Activated B cell treated with CpG ODN at 0.5 μM for 24 hours (primary cell): ENCODE measurements at regions not wholly inside any gene's neighbourhood (a gene's known extent, or its start where the extent isn't known, plus 50 kb on each side); places are given as distances from the start of the nearest gene placed in this dataset.

Experiments
- ATAC-seq: fragments of 200-7000 bp; cut with Tn5 transposase; one replicate; pipeline ENCODE4 v1.10.0; 2021; ENCODE audit warnings: low read depth, mild to moderate bottlenecking, moderate library complexity
- CTCF ChIA-PET: fragments of 350-600 bp; sonication (Branson Sonifier 250); formaldehyde crosslinking; loops from one replicate; lab custom pipeline; 2021; ENCODE audit warnings: antibody characterized with exemption; lab: Charles Lee
- POLR2A ChIA-PET: fragments of 350-600 bp; sonication (Branson Sonifier 250); formaldehyde crosslinking; loops from one replicate; lab custom pipeline; 2021; ENCODE audit warnings: antibody characterized with exemption; lab: Charles Lee
- DNase-seq: peaks from one replicate; pipeline ENCODE4 v3.0.0; 2022
- H3K27ac Mint-ChIP-seq: one replicate; pipeline ENCODE4 v1.8.0; 2020; ENCODE audit warnings: mixed read lengths
- H3K27me3 Mint-ChIP-seq: one replicate; pipeline ENCODE4 v1.8.0; 2021; ENCODE audit warnings: mixed read lengths
- H3K36me3 Mint-ChIP-seq: one replicate; pipeline ENCODE4 v1.8.0; 2021; ENCODE audit warnings: low read depth, mixed read lengths
- H3K4me1 Mint-ChIP-seq: one replicate; pipeline ENCODE4 v1.8.0; 2021; ENCODE audit warnings: mixed read lengths
- H3K4me3 Mint-ChIP-seq: one replicate; pipeline ENCODE4 v1.8.0; 2020; ENCODE audit warnings: mild to moderate bottlenecking, mixed read lengths
- H3K9me3 Mint-ChIP-seq: one replicate; pipeline ENCODE4 v1.8.0; 2020; ENCODE audit warnings: mixed read lengths
- intact Hi-C: fragments of 100-400 bp; cut with micrococcal nuclease; formaldehyde crosslinking; loops from one replicate; pipeline ENCODE4 v1.15.1; 2024
- TF ChIP-seq, protein P1 (sequence below): fragments of 200-600 bp; IDR thresholded peaks from one replicate; pipeline ENCODE4 v1.8.0; 2022; ENCODE audit warnings: antibody characterized with exemption, mild to moderate bottlenecking

DNA sequence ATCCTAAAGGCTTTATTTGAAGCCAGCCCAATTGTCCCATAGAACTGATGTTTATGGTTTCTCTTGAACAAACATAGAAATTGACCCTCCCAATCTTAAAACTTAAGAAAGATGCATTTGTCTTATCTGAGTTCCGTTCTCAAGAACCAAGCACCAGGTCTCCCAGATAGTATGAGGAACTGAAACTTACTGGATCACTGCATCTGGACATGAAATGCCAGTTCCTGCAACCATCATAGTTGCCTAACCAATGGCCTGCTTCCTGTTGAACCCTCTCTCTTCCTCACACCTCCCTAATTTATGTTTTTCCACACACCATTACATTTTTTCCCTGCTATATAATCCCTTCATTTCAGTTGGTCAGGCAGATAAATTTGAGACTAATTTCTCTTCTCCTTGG, 478.9 kb downstream of the HTR1A start:
- no peaks in the 10 kb centered on the region for H3K4me1 Mint-ChIP-seq
- intact Hi-C loops, result no loop called here
- TF ChIP-seq, protein P1, sequence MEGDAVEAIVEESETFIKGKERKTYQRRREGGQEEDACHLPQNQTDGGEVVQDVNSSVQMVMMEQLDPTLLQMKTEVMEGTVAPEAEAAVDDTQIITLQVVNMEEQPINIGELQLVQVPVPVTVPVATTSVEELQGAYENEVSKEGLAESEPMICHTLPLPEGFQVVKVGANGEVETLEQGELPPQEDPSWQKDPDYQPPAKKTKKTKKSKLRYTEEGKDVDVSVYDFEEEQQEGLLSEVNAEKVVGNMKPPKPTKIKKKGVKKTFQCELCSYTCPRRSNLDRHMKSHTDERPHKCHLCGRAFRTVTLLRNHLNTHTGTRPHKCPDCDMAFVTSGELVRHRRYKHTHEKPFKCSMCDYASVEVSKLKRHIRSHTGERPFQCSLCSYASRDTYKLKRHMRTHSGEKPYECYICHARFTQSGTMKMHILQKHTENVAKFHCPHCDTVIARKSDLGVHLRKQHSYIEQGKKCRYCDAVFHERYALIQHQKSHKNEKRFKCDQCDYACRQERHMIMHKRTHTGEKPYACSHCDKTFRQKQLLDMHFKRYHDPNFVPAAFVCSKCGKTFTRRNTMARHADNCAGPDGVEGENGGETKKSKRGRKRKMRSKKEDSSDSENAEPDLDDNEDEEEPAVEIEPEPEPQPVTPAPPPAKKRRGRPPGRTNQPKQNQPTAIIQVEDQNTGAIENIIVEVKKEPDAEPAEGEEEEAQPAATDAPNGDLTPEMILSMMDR, result no peak
- H3K9me3 Mint-ChIP-seq, result peaks cover 3% of the 10 kb centered on the region
- H3K27ac Mint-ChIP-seq, result no peak overlapping the region
- H3K36me3 Mint-ChIP-seq, result no peaks in the 10 kb centered on the region
- POLR2A ChIA-PET, result no interaction called here
- no peak for DNase-seq
- CTCF ChIA-PET, result no interaction called here
- ATAC-seq, result no peak
- H3K4me3 Mint-ChIP-seq, result no peak overlapping the region
- H3K27me3 Mint-ChIP-seq, result no peaks in the 10 kb centered on the region

DNA sequence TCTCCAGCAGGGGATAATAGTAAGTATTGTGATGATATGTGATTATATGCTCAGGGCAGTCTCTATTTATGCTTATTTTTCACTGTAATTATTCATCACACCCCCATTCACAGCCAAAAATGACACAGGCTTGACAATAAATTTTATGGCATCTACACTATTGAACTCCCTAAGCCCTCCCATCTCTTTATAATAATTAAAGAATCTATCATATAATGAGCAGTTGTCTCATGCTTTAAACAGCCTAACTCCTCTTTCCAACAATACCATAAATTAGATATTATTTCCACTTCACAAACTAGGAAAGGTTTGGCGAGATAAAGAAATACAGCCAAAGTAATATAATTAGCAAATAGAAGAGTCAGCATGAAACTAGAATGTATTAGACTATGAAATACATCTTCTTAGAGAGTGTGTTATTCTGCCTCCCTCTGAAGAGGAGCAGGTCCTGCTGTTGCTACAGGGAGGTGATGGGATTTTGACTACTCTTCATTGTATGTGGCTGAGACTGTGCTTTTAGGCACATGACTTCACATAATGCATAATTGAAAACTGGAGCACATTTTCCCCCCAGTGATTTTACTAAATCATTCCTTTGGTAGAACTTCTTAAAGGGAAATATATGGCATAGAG, 488.8 kb downstream of the HTR1A start:
- no peak overlapping the region for H3K4me3 Mint-ChIP-seq
- no peaks in the 10 kb centered on the region for H3K4me1 Mint-ChIP-seq
- CTCF ChIA-PET, result no interaction called here
- DNase-seq (no peak), ATAC-seq (no peak)
- intact Hi-C loops, result no loop called here
- no peaks in the 10 kb centered on the region for H3K27me3 Mint-ChIP-seq
- peaks cover 11% of the 10 kb centered on the region for H3K9me3 Mint-ChIP-seq
- no peak overlapping the region for H3K27ac Mint-ChIP-seq
- TF ChIP-seq, protein P1, result no peak
- H3K36me3 Mint-ChIP-seq, result no peaks in the 10 kb centered on the region
- POLR2A ChIA-PET, result no interaction called here

DNA sequence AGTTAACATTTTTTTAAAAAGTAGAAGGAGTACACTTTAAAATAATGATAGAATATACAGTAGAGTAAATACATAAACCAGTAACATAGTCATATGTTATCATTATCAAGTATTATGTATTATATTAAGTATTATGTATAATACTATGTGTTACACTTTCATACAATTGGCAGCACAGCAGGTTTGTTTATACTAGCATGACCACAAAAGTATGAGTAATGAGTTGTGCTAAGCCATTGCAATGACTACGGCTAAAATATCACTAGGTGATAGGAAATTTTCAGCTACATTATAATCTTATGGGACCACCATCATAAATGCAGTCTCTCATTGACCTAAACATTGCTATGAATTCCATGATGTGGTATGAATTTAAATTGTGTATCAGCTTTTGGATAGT, 506.0 kb downstream of the HTR1A start:
- ChIA-PET POLR2A (no interaction called here), CTCF (no interaction called here)
- no peaks in the 10 kb centered on the region for H3K36me3 Mint-ChIP-seq
- ATAC-seq (no peak), DNase-seq (no peak)
- H3K4me3 Mint-ChIP-seq, result no peak overlapping the region
- no peaks in the 10 kb centered on the region for H3K9me3 Mint-ChIP-seq
- TF ChIP-seq, protein P1, result no peak
- no peaks in the 10 kb centered on the region for H3K4me1 Mint-ChIP-seq
- no peaks in the 10 kb centered on the region for H3K27me3 Mint-ChIP-seq
- no peak overlapping the region for H3K27ac Mint-ChIP-seq
- intact Hi-C loops, result no loop called here

DNA sequence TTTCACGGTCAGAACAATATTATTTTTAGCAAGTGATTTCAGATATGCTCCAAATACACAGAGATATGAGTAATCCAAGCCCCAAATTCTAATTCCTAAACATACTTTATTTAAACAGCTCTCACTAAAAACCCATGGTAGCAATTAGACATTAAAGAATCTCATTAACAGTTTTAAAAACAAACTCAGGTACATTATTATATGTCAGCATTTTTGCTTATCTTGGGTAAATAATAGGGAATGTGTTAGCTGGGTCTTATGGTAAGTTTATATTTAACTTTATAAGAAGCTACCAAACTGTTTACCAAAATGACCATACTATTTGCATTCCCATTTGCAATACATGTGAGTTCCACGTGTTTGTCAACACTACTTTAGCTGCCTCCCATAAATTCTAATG, 511.1 kb downstream of the HTR1A start:
- no peak for DNase-seq
- TF ChIP-seq, protein P1, result no peak
- Mint-ChIP-seq H3K4me3 (no peak overlapping the region), H3K27me3 (no peaks in the 10 kb centered on the region), H3K4me1 (no peaks in the 10 kb centered on the region), H3K27ac (no peak overlapping the region), H3K36me3 (no peaks in the 10 kb centered on the region), H3K9me3 (peaks cover 2% of the 10 kb centered on the region)
- CTCF ChIA-PET, result no interaction called here
- POLR2A ChIA-PET, result no interaction called here
- ATAC-seq, result no peak
- intact Hi-C loops, result no loop called here

DNA sequence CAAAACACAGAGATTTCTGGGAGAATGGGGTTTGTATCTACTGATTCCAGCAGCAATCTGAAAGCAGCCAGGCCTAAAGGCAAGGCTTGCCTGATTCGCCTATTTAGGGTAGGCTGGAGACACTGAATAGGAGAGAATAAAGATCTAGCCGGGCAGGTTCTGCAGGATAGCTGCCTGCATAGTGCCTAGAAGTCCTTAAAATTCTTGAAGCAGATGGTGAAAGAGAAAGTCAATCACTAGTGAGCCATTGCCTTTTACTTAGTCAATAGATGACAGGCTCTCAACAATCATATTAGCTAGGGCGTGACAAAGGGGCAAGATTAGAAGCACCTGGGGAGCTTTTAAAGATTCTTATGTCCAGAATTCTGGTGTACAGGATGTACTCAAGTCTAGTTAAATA, 522.7 kb downstream of the HTR1A start:
- H3K36me3 Mint-ChIP-seq, result no peaks in the 10 kb centered on the region
- peaks cover 4% of the 10 kb centered on the region for H3K9me3 Mint-ChIP-seq
- no peaks in the 10 kb centered on the region for H3K4me1 Mint-ChIP-seq
- no peak overlapping the region for H3K27ac Mint-ChIP-seq
- TF ChIP-seq, protein P1, result no peak
- DNase-seq, result no peak
- POLR2A ChIA-PET, result no interaction called here
- intact Hi-C loops, result no loop called here
- no peaks in the 10 kb centered on the region for H3K27me3 Mint-ChIP-seq
- no peak for ATAC-seq
- no peak overlapping the region for H3K4me3 Mint-ChIP-seq
- CTCF ChIA-PET, result no interaction called here
